DOHH2 (cell line): ENCODE measurements at regions not wholly inside any gene's neighbourhood (a gene's known extent, or its start where the extent isn't known, plus 50 kb on each side); places are given as distances from the start of the nearest gene placed in this dataset.

ENCODE experiments used
- H3F3A ChIP-seq: fragments of 200-600 bp; sonication (generic), shearing (Covaris generic); 2 replicates; pipeline ENCODE4 v1.6.0; 2016; ENCODE audit warnings: antibody characterized with exemption, mild to moderate bottlenecking; ENCODE audit not compliant: control insufficient read depth, insufficient read depth
- H3K27ac ChIP-seq: fragments of 200-600 bp; sonication (generic); 2 replicates; pipeline ENCODE4 v1.5.1; 2014; ENCODE audit warnings: low read depth, mild to moderate bottlenecking, low read length, moderate library complexity
- H3K27me3 ChIP-seq: fragments of 200-600 bp; sonication (generic); 2 replicates; pipeline ENCODE4 v1.6.1; 2014; ENCODE audit warnings: mild to moderate bottlenecking, low read length, mixed read lengths; ENCODE audit not compliant: control insufficient read depth
- H3K36me3 ChIP-seq: fragments of 200-600 bp; sonication (generic); 2 replicates; pipeline ENCODE4 v1.6.1; 2014; ENCODE audit warnings: mild to moderate bottlenecking, low read length, moderate library complexity, mixed read lengths; ENCODE audit not compliant: control insufficient read depth
- H3K4me1 ChIP-seq: fragments of 200-600 bp; sonication (generic); 2 replicates; pipeline ENCODE4 v1.6.1; 2014; ENCODE audit warnings: mild to moderate bottlenecking, low read length, mixed read lengths; ENCODE audit not compliant: control insufficient read depth
- H3K4me2 ChIP-seq: fragments of 200-600 bp; sonication (generic); 2 replicates; pipeline ENCODE4 v1.6.0; 2014; ENCODE audit warnings: mild to moderate bottlenecking, low read length, moderate library complexity
- H3K4me3 ChIP-seq: fragments of 200-600 bp; sonication (generic); 2 replicates; pipeline ENCODE4 v1.5.1; 2014; ENCODE audit warnings: mild to moderate bottlenecking, low read length, mixed read lengths
- H3K79me2 ChIP-seq: fragments of 200-600 bp; sonication (generic); 2 replicates; pipeline ENCODE4 v1.6.1; 2014; ENCODE audit warnings: mild to moderate bottlenecking, low read length, mixed read lengths; ENCODE audit not compliant: control insufficient read depth
- H3K9me2 ChIP-seq: fragments of 200-600 bp; sonication (generic); replicated peaks from 2 replicates; pipeline ENCODE4 v1.6.1; 2014; ENCODE audit warnings: mild to moderate bottlenecking, low read length, mixed read lengths; ENCODE audit not compliant: control insufficient read depth
- H3K9me3 ChIP-seq: fragments of 200-600 bp; sonication (generic); 2 replicates; pipeline ENCODE4 v1.6.1; 2014; ENCODE audit warnings: antibody characterized with exemption, low read length, mixed read lengths; ENCODE audit not compliant: control insufficient read depth, insufficient read depth
- H4K20me1 ChIP-seq: fragments of 200-600 bp; sonication (generic); 2 replicates; pipeline ENCODE4 v1.6.0; 2014; ENCODE audit warnings: low read depth, mild to moderate bottlenecking, antibody characterized with exemption, low read length, moderate library complexity; ENCODE audit not compliant: control insufficient read depth, insufficient read depth
- EZH2phosphoT487 ChIP-seq: fragments of 200-600 bp; sonication (generic); IDR thresholded peaks from 2 replicates; pipeline ENCODE4 v1.6.1; 2017; ENCODE audit warnings: borderline replicate concordance, mild to moderate bottlenecking, antibody characterized with exemption, low read length, moderate library complexity, mixed read lengths
- TF ChIP-seq, protein P1 (sequence below): fragments of 200-600 bp; sonication (generic); IDR thresholded peaks from one replicate; pipeline ENCODE4 v1.5.1; 2014; ENCODE audit warnings: antibody characterized with exemption, mild to moderate bottlenecking, low read depth, low read length; ENCODE audit not compliant: poor library complexity, severe bottlenecking

DNA sequence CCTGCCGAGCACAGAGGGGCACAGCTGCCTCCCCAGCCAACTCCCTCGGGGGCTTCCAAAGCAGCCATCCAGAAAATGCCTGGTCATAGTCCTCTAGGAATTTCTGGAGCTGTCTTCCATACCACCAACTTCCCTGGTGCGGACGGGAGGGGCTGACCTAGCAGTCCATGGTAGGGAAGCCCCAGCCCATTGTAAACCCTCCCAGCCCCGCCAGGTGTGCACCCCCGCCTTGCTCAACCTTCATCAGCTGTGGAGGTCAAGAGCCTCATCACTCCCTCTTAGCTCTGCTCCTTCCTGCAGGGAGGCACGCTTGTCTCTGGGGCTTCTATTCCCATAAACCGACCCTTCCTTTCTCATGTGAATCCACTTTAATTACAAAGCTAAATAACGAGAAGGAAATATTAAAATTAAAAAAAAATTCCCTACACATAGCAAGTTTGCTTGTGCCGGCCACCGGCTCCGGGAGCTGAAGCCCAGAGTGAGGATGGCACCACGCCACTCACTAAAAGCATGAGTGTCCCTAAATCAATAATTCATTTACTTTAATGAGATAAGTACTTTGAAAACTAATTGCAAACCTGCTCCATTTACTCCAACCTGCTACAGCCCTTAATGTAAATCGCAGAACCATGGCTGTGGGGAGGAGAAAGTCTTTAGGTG lies 181.4 kb downstream of the ENGASE start:
- H3K27ac ChIP-seq, result no peak overlapping the region
- no peaks in the 10 kb centered on the region for H3K36me3 ChIP-seq
- no peaks in the 10 kb centered on the region for H3K9me3 ChIP-seq
- H3K4me1 ChIP-seq, result no peaks in the 10 kb centered on the region
- no peaks in the 10 kb centered on the region for H3K9me2 ChIP-seq
- no peaks in the 10 kb centered on the region for H3K79me2 ChIP-seq
- no peaks in the 10 kb centered on the region for H4K20me1 ChIP-seq
- no peak overlapping the region for H3K4me2 ChIP-seq
- H3K27me3 ChIP-seq, result 0 out of 2 replicates have a peak, but pooled peaks cover 3% of the 10 kb centered on the region
- H3F3A ChIP-seq, result no peaks in the 10 kb centered on the region
- H3K4me3 ChIP-seq, result no peak overlapping the region
- no peak for TF ChIP-seq EZH2phosphoT487
- TF ChIP-seq, protein P1, sequence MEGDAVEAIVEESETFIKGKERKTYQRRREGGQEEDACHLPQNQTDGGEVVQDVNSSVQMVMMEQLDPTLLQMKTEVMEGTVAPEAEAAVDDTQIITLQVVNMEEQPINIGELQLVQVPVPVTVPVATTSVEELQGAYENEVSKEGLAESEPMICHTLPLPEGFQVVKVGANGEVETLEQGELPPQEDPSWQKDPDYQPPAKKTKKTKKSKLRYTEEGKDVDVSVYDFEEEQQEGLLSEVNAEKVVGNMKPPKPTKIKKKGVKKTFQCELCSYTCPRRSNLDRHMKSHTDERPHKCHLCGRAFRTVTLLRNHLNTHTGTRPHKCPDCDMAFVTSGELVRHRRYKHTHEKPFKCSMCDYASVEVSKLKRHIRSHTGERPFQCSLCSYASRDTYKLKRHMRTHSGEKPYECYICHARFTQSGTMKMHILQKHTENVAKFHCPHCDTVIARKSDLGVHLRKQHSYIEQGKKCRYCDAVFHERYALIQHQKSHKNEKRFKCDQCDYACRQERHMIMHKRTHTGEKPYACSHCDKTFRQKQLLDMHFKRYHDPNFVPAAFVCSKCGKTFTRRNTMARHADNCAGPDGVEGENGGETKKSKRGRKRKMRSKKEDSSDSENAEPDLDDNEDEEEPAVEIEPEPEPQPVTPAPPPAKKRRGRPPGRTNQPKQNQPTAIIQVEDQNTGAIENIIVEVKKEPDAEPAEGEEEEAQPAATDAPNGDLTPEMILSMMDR, result no peak

DNA sequence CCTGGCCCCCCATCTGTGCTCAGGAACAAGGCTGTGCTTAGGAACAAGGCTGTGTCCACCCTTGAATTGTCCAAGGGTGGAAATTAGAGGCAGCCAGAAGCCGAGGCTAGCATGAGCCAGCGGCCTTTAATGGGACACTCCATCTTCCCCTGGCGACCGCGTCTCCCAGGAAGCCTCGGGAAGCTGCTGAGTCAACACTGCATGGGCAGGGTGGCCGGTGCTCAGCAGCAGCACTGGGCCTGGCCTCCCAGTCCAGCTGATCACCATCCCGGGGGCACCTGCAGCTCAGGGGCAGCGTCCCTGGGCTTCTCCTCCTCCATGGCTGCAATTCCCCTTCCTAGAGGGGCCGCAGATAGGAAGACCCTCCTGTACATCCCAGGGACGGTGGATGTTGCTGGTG lies 180.8 kb downstream of the ENGASE start:
- Histone ChIP-seq H3K27ac (no peak overlapping the region), H3K27me3 (0 out of 2 replicates have a peak, but pooled peaks cover 3% of the 10 kb centered on the region), H3K9me3 (no peaks in the 10 kb centered on the region), H4K20me1 (no peaks in the 10 kb centered on the region), H3K4me2 (no peak overlapping the region), H3K36me3 (no peaks in the 10 kb centered on the region), H3K9me2 (no peaks in the 10 kb centered on the region), H3K79me2 (no peaks in the 10 kb centered on the region), H3K4me3 (no peak overlapping the region), H3F3A (no peaks in the 10 kb centered on the region), H3K4me1 (no peaks in the 10 kb centered on the region)
- no peak for TF ChIP-seq EZH2phosphoT487
- TF ChIP-seq, protein P1, result no peak

DNA sequence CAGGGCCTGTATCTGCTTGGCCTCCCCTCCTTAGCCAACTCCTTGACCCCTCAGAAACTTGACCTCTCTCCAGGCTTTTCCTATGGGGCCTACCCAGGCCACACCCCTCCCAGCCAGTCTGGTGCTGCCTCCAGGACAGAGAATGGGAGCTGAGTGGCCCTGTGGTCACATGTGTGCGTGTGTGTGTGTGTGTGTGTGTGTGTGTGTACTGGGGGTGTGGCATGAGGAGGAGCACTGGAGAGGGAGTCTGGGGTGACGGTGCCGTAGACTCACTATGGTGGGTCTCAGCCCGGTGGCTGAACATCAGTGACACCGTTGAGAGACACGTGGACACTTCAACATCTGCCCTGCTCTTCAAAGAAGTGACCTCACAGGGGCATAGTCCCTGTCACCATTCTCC lies 180.4 kb downstream of the ENGASE start:
- no peak for TF ChIP-seq EZH2phosphoT487
- TF ChIP-seq, protein P1, result no peak
- no peaks in the 10 kb centered on the region for H3F3A ChIP-seq
- H3K9me3 ChIP-seq, result no peaks in the 10 kb centered on the region

More for the DNA sequence above, 180.4 kb downstream of the ENGASE start:
- Histone ChIP-seq H3K4me3 (no peak overlapping the region), H3K27me3 (0 out of 2 replicates have a peak, but pooled peaks cover 3% of the 10 kb centered on the region), H3K9me2 (no peaks in the 10 kb centered on the region), H3K4me2 (no peak overlapping the region), H3K27ac (no peak overlapping the region), H3K36me3 (no peaks in the 10 kb centered on the region), H4K20me1 (no peaks in the 10 kb centered on the region), H3K4me1 (no peaks in the 10 kb centered on the region), H3K79me2 (no peaks in the 10 kb centered on the region)
